CD4-positive, alpha-beta T cell treated with Interferon gamma for 1 hour (primary cell): ENCODE measurements at regions not wholly inside any gene's neighbourhood (a gene's known extent, or its start where the extent isn't known, plus 50 kb on each side); places are given as distances from the start of the nearest gene placed in this dataset.
"Not testable (repeated sequence)": the region's sequence is repeated elsewhere in the genome, so short reads cannot be mapped to it uniquely, and the experiment has no call there.

Source experiments
- DNase-seq: peaks from one replicate; pipeline ENCODE4 v3.0.0-alpha.2; 2020

DNA sequence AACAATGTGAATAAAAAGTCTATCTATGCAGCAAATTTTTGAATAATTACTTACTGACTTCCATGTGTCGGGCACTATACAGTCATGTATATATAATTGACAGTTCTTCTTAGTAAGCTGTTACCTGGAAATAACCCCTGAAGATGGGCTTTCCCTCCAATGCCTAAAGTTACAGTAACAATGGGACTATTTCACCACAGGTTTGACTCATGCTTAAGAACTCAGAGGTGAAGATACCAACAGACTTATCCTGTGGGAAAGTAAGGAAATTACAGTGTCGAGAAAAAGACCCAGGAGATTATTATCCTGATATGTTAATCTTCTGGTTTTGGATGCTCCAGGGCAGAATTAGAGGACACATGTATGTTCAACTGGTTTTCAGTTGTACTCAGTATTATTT lies 601.5 kb upstream of the SOX9 start:
- no peak for DNase-seq

DNA sequence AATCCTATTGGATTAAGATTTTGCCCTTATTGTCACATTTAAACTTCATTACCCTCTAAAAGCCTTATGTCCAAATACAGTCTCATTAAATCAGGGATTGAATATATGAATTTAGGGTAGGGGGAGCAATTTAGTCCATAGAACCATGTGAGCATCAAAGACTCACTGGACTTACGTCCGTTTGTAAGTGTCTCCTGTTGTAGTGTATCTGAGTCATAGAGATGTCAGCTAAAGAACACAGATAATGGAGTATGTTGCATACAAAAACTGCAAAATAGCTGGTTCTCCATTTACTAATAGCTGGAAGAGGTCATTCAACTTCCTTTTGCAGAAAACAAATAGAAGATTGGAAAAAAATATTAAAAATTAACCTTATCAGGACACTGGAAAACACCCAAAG lies 599.1 kb upstream of the SOX9 start:
- DNase-seq, result no peak

DNA sequence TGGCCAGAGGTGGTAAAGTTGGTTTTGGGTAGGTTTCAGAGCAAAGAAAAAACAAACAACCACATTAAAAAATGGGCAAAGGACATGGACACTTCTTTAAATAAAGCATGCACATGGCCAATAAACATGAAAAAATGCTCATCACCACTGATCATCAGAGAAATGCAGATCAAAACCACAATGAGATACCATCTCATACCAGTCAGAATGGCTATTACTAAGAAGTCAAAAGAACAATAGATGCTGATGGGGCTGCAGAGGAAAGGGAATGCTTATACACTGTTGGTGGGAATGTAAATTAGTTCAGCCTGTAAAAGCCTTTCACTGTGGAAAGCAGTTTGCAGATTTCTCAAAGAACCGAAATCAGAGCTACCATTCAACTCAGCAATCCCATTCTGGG lies 598.4 kb upstream of the SOX9 start:
- no peak for DNase-seq

DNA sequence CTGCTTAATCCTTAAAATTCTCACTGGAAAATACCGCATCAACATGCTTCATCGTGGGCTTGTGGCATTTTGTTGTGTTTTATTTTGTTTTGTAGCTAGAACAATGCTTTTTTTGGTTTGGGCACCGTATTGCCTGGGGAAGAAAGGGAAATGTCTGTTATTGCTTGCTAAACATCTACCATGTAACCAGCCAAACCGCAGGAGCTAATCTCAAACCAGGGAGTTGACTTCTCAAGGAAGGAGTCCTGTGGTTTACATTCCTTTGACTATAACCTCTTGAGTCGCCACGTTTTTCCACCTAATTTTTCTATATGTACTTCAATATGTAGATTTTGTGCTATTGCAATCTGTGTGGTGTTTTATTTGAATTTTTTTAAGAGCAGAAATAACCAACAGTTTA lies 593.5 kb upstream of the SOX9 start:
- DNase-seq, result no peak

DNA sequence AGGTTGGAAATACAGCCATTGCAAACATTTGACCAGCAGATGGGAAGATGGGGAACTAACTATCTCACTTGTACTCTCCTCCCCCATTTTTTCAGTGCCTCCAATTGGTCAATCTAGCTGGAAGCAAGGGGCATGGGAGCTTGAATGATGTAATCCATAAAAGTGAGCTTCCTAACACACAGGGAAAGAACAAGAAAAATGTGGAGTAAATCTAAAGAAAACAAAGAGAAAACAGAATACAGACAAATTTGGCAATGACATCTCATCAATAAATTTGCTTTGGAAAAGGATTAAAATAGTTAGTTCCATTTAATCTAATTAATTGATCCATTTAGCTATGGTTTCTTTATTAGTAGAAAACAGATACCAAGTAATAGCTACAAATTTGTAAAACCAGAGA lies 592.6 kb upstream of the SOX9 start:
- DNase-seq, result no peak

DNA sequence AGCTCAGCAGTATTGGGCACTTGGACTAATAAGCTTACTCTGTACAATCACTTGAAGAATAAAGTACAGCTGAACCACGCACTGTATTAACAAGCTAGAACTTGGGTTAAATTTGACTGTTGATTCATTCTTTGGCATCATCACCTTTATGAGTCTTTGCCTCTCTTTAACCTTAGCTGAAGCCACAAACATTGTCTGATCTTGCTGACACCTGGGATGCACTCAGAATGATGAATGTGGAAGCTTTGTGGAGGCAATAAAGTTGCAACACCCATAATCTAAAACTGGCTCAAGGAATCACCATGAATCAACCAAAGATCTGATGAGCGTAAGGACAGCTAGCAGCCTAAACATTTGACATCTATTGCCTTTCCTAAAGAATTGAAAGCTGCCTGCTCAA lies 590.6 kb upstream of the SOX9 start:
- no peak for DNase-seq

DNA sequence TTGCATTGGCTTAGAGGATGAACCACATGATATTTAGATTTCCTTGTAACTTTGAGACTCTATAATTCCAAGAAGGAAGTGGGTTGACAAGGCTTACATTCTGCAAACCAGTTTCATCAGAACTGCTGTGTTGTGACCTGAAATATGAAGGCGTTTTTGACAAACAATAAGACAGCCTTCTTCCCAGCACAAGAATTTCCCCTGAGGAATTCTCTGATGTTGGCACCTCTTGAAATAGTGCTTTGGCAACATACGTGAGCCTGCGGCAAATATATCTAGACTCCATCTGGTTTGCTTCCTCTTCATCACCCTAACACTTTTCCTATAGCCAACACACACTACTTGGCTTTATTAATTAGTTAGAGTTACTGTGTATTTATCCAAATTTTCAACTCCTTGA lies 585.5 kb upstream of the SOX9 start:
- no peak for DNase-seq

DNA sequence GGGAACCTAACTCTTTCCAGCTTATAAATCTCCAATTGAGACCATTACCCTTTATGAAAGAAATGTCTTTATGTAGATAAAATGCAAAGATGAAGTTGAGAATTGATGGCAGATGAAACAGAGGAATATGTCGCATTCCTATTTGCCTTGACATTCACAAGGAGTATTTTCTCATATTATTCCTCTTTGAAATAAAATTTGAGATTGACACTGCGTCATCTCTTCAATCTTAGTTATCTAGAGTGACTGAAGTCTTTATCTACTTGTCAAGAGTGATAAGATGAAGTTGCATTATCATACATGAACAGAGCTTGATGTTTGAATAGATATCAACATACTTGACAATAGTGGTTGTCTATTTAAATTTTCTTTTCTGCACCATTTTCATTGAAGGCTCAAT lies 574.4 kb upstream of the SOX9 start:
- no peak for DNase-seq

DNA sequence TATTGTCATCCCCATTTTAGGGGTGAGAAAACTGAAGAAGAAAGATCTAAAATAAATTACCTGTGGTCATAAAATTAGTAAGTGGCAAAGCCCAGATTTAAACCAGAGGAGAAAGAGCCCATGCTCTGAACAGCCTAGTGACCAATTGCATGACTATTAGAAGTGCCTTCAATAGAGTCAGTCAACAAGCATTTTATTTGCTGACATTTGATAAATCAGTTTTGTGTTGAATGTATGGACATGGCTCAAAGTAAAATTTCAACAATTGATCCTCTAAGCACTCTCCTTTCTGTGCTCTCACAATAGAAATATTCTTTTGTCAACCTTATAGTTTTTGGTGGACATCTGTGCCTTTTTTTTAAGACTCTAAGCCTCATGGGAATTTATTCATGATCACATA lies 572.9 kb upstream of the SOX9 start:
- no peak for DNase-seq

DNA sequence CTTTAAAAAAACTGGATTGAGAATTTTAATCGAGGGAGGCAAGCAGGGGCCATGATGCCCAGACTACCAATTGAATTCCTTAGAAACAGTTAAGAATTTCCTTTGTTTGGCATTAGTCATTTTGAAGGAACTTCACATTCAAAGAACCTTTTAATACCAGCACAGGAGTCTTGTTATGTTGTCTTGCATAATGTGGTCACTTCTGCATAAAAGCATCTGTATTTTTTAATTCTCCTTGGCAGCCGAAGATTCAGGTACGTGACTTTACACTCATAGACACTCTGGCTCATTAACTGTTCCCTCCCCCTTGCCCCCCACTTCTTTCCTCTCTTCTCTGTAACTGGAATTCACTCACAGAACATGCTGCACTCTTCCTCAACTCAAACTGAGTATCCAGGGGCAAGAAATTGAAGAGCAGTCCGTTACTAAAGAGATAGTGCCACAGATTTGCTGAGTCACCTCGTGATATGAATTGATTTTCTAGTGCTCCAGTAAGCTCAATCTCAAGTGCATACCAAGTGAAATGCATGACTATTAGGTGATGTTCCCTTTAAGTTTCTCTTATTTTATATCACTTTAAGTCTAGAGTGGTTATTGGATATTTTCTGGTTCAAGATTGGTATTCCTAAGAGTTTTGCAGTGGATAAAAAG lies 572.2 kb upstream of the SOX9 start:
- no peak for DNase-seq

DNA sequence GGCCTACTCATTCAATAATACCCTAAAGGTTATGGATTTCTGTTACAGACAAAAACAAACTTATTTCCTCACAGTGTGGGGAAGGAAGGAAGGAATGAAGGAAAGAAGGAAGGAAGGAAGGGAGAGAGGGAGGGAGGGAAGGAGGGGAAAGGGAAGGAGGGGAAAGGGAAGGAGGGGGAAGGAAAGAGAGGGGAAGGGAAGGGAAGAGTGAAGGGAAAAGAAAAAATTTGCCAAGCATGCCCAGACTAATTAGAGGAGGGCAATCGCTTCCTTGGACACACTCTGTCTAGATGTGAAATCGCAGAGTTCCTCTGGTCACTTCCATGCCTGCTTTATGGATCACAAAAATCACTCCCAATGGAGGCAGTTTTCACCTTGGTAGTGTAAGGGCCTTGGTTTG lies 570.1 kb upstream of the SOX9 start:
- DNase-seq, result no peak

DNA sequence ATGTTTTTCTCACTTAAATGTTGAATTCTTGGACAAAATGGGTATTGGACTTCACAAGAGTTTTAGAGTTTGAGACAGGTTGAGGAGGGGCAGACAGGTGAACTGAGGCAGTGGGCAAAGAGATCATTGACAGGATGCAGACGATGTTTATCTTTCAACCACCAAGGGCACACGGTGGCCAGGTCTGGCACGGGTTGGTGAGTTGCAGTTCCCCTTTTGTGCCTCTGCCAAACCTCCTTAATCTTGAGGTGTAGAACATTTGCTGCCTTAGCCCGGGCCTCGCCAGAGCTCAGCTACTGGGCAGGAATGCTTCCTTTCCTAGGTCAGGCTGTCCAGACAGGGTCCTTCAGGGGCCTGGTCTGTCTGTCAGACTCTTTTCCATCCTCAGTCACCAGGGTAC lies 567.4 kb upstream of the SOX9 start:
- no peak for DNase-seq

DNA sequence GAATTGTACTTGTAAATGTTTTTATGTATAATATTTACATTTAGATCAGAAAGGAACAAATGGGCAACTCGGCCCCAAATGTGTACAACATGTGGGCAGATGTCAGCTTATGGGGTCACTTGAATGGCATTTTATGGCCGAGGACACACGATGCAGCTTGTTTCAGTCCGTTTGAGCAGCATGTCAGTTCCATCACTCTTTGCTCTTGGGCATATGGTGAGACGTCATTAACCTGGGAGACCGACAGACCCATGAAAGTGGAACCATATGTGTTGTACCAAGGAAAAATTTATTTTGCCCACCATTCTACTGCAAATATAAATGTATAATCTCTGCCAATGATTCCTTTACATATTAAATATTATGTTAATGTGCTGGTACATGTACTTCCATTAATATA lies 561.9 kb upstream of the SOX9 start:
- DNase-seq, result no peak

DNA sequence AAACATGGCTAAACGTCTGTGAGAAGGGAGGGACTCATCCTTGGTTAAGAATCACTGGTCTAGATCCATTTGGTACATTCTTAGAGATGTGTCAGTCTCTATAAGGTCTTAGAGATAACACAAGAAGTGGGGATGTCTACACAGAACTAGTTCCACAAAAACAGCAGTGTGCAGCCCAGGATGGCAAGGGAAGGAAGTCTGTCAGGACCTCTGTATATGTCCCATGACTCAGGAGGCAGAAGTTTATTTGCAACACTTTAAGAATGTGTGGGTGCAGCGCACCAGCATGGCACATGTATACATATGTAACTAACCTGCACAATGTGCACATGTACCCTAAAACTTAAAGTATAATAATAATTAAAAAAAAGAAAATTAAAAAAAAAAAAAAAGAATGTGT lies 548.5 kb upstream of the SOX9 start:
- DNase-seq, result no peak

DNA sequence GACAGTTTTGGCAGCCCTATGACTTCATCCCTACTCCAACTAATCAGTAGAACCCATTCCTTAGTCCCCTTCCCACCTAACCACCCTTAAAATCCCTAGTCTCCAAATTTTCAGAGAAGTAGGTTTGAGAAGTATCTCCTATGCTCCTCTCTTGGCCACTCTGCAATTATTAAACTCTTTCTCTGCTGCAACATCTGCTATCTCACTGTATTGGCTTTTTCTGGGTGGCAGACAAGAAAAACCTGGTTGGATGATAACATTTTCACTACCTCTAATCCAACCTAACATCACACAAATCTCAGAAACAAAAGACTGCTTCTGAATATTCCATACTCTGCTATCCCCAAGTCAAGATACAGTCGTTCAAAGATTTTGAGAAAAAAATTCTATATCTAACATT lies 542.4 kb upstream of the SOX9 start:
- DNase-seq, result no peak

DNA sequence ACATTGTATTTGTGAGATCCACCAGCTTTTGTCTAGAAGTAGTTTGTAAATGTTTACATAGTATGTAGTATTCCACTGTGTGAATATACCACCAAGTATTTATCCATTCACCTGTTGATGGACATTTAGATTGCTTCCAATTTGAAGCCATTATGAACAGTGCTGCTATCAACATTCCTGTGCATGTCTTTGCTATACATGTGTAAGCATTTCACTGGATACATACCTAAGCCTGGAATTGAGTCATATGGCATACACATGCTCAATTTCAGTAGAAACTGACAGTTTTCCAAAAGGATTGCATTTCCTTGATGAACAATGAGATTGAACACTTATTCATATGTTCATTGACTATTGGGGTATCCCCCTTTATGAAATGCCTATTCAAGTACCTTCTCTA lies 540.6 kb upstream of the SOX9 start:
- DNase-seq, result no peak

DNA sequence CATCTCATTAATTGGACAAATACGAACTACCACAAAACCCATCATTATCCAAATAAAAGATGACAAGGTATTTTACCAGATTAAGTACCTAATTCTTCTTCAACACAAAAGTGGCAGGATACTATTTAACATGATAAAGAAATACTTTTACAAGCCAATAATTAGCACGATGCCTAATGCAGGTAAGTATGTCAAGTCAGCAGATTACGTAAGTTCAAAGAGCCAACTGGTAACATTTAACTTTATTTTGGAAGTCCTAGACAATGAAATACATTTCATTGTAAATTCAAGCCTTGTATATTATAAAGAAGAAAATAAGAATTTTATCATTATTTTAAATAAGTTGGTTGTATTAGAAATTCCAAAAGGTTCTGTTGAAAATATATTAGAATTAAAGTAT lies 535.3 kb upstream of the SOX9 start:
- no peak for DNase-seq

DNA sequence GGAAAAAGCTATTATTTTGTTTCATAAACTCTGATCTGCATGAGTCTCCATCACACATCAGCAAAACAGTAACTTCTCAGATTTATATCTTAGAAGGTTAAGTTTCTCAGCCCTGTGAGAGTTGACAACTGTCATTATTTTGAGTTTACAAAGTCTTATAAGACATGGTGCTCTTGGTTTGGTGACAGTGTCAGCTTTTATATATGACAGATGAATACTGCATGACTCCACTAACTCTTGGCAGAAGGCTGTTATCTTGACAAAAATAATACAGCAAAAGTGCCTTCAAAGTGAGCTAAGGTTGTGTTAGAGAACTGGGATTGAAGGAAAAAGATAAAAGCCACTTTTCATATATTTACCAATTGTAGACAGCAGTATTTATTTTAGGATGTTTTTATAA lies 528.4 kb upstream of the SOX9 start:
- no peak for DNase-seq

DNA sequence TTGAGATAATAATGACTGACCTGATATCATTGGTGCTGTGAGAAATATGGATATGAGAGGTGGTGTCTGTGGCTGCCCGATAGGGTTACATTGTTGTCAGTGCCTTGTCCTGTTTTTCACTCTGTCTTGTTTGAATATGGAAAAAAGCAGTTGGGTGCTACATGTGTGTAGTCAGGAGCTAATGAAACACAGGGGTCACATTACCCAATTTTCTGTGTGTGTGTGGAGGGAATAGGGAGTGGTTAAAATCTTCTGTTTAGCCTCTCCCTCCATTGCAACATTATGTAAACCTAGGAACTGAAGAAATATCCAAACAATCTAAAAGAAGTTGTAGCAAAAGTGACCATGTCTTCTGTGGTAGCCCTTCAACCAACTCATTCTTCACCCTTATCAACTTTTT lies 527.7 kb upstream of the SOX9 start:
- DNase-seq, result no peak

DNA sequence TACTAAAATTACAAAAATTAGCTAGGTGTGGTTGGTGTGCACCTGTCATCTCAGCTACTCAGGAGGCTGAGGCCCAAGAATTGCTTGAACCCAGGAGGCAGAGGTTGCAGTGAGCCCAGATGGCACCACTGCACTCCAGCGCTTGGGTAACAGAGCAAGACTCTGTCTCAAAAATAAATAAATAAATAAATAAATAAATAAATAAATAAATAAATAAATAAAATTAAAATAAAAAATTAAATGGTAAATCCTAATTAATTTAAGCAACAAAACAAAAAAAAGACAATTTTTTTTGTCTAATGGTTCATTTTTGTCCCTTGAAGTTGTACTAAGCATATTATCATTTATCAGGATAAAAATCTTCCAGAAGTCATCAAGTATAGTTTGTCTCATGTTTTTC lies 521.2 kb upstream of the SOX9 start:
- not testable (repeated sequence) for DNase-seq

DNA sequence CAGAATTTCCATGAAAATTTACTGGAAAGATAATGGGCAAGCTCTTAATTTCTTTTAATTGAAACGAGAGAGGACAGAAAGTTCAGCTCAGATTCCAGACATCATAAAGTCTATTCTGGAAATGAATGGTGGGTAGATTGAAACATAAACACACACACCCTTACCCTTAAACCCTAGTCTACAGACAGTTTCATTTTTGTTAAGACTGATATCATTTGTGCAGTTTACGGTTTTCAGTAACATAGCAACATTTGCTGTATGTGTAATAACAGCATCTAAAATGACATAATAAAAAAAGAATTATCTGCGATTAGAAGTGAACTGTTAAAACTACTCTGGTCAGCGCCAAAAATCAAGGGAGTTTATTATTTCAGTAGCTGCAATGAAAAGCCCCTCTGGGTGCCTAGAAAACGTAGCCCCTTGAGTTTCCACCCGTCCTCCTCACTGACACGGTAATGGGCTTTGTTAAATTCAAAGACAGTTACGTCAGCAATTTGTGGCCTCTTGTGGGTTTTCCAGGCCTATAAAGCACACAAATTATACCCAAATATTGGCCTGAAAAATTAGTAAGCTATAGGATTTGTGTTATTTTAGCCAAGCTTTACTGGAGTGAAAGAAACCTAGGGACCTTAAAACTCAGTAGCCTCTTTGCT lies 520.6 kb upstream of the SOX9 start:
- no peak for DNase-seq

DNA sequence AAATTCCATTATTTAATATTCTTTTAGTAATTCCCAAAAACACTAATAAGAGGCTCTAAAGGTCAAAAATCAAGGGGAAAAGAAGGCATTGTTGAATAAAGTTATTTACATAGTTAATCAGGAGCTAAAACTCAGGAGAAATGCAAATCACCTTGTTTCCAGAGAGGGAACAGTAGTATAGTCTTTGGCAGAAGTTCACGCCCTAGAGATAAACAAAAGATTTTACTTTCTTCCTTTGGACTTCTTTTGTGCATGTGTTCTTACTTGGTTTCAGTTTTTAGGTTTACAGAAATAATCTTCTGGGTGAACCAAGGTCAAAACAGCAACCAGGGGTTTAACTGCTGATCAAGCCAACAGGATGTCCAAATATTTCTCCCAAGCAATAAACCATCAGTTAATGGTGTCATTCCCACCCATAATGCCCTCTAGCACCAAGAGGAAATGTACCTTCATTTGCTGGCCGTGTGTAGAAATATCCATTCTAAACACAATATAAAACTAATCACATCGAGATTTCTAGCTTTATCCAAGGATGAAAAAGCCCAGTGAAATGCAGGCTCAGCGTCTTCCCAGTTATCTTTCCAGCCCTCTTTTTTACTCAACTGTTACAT lies 518.8 kb upstream of the SOX9 start:
- DNase-seq, result no peak

DNA sequence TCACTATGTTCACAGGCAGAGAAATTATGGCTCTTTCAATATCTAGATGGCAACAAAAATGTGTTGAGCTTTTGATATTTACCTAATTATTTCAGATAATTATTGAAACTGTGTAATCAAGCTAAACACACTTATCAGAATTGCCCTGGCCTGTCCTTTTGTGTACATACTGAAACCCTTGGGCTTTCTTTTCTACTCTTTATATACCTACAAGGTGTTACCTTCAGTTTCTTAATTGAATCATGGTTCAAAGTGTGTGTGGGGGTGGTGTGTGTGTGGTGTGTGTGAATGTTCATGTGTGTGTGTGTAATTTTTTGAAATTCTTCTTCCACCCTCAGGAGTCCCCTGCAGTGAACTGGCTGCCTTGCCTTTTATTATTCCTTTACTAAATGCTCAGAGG lies 506.8 kb upstream of the SOX9 start:
- DNase-seq, result no peak

DNA sequence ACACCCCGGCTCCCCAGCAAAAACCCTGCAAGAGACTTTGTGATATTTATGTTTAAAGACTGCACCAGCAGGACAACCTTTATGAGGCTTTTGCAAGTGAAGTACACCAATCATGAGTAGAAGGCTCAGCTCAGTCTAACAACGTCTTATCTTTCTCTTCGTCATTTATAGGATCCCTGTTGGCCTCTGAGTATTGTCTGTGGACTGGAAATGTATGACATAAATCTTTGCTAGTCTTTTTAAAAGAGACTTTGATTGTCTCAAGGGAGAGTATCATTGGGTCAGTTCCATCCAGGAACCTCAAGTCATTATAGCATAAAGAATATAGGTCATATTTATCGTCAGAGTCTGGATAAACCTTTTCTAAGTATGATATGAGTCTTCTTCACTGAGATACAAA lies 505.0 kb upstream of the SOX9 start:
- no peak for DNase-seq

DNA sequence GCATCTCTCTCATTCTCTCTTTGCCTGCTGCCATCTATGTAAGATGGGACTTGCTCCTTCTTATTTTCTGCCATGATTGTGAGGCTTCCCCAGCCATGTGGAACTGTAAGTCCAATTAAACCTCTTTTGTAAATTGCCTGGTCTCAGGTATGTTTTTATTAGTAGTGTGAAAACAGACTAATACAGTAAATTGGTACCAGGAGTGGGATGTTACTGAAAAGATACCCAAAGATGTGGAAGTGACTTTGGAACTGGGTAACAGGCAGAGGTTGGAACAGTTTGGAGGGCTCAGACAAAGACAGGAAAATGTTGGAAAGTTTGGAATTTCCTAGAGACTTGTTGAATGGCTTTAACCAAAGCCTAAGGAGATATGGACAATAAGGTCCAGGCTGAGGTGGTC lies 503.1 kb upstream of the SOX9 start:
- not testable (repeated sequence) for DNase-seq
